Epithelial cell of proximal tubule (primary cell): ENCODE measurements at regions not wholly inside any gene's neighbourhood (a gene's known extent, or its start where the extent isn't known, plus 50 kb on each side); places are given as distances from the start of the nearest gene placed in this dataset.

Experiments used
- DNase-seq: peaks from one replicate; pipeline ENCODE4 v3.0.0-alpha.2; 2011; ENCODE audit warnings: low read depth
- H3K4me3 ChIP-seq: 2 replicates; pipeline ENCODE4 v1.5.1; 2011; ENCODE audit warnings: low read depth, mild to moderate bottlenecking, low read length
- TF ChIP-seq, protein P1 (sequence below): conservative IDR thresholded peaks from 2 replicates; pipeline ENCODE4 v1.5.1; 2012; ENCODE audit warnings: low read depth, mild to moderate bottlenecking, low read length

DNA sequence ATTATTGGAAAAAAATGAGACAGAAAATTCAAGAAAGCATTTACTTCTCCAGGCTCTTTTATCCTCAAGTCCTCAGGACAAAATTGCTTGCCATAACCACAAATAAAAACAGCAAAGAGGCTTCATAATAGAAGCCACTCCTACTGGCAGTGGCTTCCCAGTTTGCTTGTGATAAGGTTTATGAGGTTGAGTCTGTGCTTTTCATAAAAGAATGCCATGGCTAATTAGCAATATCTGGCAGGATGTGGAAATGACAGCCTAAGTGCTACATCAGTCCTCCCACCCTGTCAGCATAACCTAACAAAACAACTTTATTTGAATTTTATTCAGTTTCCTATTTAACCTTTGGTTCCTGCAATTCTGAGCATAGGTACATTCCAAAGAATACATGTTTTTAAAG is 80.9 kb upstream of the HTR1E start:
- no peak overlapping the region for H3K4me3 ChIP-seq
- DNase-seq: no peak
- TF ChIP-seq, protein P1, sequence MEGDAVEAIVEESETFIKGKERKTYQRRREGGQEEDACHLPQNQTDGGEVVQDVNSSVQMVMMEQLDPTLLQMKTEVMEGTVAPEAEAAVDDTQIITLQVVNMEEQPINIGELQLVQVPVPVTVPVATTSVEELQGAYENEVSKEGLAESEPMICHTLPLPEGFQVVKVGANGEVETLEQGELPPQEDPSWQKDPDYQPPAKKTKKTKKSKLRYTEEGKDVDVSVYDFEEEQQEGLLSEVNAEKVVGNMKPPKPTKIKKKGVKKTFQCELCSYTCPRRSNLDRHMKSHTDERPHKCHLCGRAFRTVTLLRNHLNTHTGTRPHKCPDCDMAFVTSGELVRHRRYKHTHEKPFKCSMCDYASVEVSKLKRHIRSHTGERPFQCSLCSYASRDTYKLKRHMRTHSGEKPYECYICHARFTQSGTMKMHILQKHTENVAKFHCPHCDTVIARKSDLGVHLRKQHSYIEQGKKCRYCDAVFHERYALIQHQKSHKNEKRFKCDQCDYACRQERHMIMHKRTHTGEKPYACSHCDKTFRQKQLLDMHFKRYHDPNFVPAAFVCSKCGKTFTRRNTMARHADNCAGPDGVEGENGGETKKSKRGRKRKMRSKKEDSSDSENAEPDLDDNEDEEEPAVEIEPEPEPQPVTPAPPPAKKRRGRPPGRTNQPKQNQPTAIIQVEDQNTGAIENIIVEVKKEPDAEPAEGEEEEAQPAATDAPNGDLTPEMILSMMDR: no peak

DNA sequence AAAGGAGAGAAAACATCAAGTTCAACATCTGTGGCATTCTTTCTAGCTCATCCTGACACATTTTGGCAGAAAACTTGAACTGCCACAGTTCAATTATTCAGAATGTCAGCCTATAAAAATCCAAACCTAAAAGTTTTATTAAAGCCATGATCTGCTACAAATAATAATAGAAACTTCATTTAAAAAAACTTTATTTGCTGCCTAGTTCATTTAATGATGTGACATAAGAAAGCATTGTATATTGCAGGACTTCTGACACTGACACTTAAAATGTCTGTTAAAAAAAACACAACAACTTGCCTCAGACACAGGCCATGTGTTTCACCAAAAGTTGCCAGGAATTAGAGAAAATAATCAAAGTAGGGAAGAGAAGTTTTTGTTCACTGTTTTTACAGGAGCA is 88.3 kb upstream of the HTR1E start:
- TF ChIP-seq, protein P1: no peak
- H3K4me3 ChIP-seq: no peak overlapping the region
- DNase-seq: no peak

DNA sequence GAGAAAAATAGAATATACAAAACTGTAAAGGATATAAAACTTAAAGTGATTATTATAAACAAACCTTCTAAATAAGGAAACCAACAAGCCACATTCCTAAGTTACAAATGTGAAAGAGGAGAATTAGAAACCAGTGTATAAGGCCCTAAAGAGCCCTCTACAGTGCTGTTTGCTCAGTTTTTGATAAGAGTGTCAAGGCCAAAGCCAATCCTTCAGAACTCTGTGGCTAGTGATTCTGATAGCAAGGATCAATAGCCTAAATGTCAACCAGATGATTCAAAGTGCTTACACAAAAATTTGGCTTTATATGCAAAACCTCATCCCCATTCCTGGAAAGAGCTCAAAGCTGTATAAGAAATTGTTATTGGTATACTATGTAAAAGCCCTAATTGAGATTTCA is 104.6 kb upstream of the HTR1E start:
- DNase-seq: no peak
- H3K4me3 ChIP-seq: no peak overlapping the region

DNA sequence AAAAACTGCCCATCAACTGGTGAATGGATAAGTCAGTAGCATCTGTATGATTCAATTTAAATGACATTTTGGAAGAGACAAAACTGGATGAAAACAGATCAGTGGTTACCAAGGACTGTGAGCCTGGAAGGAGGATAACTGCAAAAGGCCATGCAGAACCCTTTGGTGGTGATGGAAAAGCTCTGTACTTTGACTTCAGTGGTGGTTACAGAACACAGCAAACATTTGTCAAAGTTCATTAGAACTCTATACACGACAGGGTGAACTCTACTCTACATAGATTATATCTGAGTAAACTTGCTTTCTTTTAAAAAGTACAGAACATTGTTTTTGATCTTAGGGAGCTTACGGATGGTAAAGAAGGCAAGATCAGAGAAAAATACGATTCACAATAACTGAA is 111.9 kb upstream of the HTR1E start:
- no peak for DNase-seq
- H3K4me3 ChIP-seq: no peak overlapping the region
- TF ChIP-seq, protein P1: no peak

More for the DNA sequence above, 104.6 kb upstream of the HTR1E start:
- TF ChIP-seq, protein P1: no peak

DNA sequence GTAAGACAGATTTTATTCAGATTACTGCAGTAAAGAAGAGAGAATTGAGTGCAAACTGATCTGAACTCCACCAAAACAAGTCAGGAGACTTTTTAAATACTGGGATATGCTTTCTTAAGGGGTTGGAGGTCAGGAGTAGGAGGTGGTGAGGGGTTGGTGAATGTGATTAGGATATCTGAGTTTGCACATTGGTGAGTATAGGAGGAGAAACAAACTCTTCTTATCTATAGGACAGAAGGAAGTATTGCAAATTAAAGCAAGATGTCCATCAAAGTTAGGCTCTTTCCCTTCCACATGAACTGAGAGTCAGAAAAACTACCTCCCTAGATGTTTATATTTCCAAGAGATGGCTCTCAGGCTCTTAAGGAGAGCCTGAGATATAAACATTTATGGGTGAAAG is 114.6 kb upstream of the HTR1E start:
- TF ChIP-seq, protein P1: no peak
- no peak overlapping the region for H3K4me3 ChIP-seq
- DNase-seq: no peak

DNA sequence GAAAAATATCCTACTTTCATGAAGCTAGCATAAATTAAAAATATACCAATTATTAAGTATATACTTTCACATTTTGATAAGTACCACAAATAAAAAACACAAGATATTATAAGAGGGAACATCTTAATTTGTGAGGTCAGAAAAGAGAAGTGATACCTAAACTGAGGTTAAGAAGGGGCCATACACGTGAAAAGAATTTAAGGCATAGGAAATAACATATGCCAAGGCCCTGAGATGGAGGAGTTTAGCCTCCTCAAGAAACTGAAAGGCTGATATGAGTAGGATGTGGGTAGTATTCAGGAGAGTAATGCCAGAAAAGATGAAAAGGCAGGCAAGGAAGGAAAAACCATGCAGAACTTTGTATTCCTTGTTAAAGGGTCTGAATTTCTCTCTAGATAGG is 116.6 kb upstream of the HTR1E start:
- no peak for DNase-seq
- no peak overlapping the region for H3K4me3 ChIP-seq
- TF ChIP-seq, protein P1: no peak

DNA sequence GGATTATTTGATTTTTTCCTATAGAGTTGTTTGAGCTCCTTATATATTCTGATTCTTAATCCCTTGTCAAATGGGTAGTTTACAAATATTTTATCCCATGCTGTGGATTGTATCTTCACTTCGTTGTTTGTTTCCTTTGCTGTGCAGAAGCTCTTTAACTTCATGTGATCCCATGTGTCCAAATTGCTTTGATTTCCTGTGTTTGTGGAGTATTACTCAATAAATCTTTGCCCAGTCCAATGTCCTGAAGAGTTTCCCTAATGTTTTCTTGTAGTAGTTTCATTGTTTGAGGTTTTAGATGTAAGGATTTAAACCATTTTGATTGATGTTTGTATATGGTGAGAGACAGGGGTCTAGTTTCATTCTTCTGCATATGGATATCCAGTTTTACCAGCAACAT is 143.7 kb upstream of the HTR1E start:
- no peak overlapping the region for H3K4me3 ChIP-seq
- TF ChIP-seq, protein P1: no peak
- no peak for DNase-seq
